Esophagus squamous epithelium (tissue), 4 donors: ENCODE measurements at regions not wholly inside any gene's neighbourhood (a gene's known extent, or its start where the extent isn't known, plus 50 kb on each side); places are given as distances from the start of the nearest gene placed in this dataset.

Experiments
- POLR2A ChIP-seq, 4 donors: fragments of 450-650 bp; IDR thresholded peaks; one replicate each; pipeline ENCODE4 v1.6.1; 2017; ENCODE audit warnings: antibody characterized with exemption in 4 of 4, mild to moderate bottlenecking in 4 of 4, moderate library complexity in 3 of 4
- TF ChIP-seq, protein P1 (sequence below), 6 experiments: fragments of 450-650 bp in 4 of 6; fragments of 200-600 bp in 2 of 6; sonication (generic) in 2 of 6; IDR thresholded peaks; one replicate each; pipeline ENCODE4 v1.5.1; 2016 to 2019; ENCODE audit warnings: antibody characterized with exemption in 6 of 6, mild to moderate bottlenecking in 4 of 6, moderate library complexity in 4 of 6

DNA sequence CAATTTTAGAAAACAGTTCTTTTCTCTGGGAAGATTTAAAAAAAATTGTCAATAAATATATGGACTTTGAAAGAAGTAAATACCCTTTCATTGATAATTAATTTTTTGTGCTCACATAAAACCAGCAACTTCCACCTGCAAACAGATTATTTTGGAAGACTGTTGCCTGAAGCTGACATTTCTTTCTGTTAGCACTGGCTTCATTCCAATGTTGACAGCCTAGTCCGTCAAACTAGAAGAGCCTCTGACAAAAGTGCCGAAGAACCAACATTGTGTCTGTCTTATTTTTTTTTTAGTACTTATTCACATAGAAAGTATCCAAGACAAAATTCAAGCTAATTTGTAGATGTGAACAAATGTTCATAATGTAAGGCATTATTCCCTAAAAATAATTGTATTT lies 108.6 kb upstream of the TMEM161B start:
- TF ChIP-seq, protein P1, sequence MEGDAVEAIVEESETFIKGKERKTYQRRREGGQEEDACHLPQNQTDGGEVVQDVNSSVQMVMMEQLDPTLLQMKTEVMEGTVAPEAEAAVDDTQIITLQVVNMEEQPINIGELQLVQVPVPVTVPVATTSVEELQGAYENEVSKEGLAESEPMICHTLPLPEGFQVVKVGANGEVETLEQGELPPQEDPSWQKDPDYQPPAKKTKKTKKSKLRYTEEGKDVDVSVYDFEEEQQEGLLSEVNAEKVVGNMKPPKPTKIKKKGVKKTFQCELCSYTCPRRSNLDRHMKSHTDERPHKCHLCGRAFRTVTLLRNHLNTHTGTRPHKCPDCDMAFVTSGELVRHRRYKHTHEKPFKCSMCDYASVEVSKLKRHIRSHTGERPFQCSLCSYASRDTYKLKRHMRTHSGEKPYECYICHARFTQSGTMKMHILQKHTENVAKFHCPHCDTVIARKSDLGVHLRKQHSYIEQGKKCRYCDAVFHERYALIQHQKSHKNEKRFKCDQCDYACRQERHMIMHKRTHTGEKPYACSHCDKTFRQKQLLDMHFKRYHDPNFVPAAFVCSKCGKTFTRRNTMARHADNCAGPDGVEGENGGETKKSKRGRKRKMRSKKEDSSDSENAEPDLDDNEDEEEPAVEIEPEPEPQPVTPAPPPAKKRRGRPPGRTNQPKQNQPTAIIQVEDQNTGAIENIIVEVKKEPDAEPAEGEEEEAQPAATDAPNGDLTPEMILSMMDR (IDR thresholded peaks at IDR 0.05): no peak
- no peak for TF ChIP-seq POLR2A (IDR thresholded peaks at IDR 0.05)
